ENCODE measurements at regions not wholly inside any gene's neighbourhood (a gene's known extent, or its start where the extent isn't known, plus 50 kb on each side); places are given as distances from the start of the nearest gene placed in this dataset.

DNA sequence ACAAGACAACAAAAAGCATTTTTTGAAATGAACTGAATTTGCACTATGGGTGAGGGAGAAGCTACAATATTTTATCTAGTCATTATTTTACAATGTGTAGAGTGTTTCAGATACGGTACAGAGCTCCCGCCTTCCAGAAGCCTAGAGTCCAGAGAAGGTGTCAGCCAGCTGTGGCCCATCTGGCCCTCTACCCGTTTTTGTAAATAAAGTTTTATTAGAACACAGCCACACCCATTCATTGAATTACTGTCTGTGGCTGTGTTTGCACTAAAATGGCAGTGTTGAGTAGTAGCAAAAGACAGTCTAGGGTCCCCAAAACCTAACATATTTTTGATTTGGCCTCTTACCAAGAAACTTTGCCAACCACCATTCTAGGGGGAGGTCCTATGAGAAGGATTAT is 162.0 kb downstream of the JCAD start:
- no peak for DNase-seq
- H3K4me3 ChIP-seq (replicated peaks in 1 of 3) = no peak overlapping the region
- TF ChIP-seq POLR2A (IDR thresholded peaks at IDR 0.05) = no peak
- TF ChIP-seq, protein P1, sequence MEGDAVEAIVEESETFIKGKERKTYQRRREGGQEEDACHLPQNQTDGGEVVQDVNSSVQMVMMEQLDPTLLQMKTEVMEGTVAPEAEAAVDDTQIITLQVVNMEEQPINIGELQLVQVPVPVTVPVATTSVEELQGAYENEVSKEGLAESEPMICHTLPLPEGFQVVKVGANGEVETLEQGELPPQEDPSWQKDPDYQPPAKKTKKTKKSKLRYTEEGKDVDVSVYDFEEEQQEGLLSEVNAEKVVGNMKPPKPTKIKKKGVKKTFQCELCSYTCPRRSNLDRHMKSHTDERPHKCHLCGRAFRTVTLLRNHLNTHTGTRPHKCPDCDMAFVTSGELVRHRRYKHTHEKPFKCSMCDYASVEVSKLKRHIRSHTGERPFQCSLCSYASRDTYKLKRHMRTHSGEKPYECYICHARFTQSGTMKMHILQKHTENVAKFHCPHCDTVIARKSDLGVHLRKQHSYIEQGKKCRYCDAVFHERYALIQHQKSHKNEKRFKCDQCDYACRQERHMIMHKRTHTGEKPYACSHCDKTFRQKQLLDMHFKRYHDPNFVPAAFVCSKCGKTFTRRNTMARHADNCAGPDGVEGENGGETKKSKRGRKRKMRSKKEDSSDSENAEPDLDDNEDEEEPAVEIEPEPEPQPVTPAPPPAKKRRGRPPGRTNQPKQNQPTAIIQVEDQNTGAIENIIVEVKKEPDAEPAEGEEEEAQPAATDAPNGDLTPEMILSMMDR (IDR thresholded peaks at IDR 0.05) = no peak
- peaks cover 0 to 10% of the 10 kb centered on the region in 2 donors for H3K4me1 ChIP-seq
- no peaks in the 10 kb centered on the region for H3K36me3 ChIP-seq
- no peak overlapping the region for H3K27ac ChIP-seq
- no peaks in the 10 kb centered on the region for H3K9me3 ChIP-seq
- H3K27me3 ChIP-seq = no peaks in the 10 kb centered on the region
- intact Hi-C loops (cut with DNase I) = no loop called here
- WGBS, 2 donors = 85 to 89% methylated on average over 3 of the region's 3 CpGs

DNA sequence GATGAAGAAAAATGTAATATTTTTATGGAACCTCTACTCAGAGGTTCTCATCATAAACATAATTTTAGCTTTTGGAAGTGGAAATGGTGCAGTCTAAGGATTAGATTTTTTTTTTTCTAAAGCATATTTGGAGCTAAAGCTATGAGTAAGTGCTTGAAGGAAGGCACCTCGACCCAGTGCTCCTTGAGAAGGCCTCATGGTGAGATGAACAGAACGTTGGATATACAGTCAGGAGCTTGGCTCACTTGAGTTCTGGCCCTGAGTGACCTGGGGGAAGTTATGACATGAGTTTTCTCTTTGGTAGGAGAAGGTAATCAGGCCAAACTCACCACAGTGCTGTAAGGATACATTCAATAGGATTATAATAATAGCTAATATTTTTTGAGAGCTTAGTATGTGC is 163.3 kb downstream of the JCAD start:
- Histone ChIP-seq H3K27ac (peak overlapping the region; percentile 40 to 60 (median 48)), H3K27me3 (no peaks in the 10 kb centered on the region), H3K36me3 (no peaks in the 10 kb centered on the region), H3K4me3 (replicated peaks in 1 of 3) (no peak overlapping the region), H3K9me3 (no peaks in the 10 kb centered on the region), H3K4me1 (peaks cover 0 to 10% of the 10 kb centered on the region in 2 donors)
- TF ChIP-seq, protein P1 (IDR thresholded peaks at IDR 0.05) = no peak
- TF ChIP-seq POLR2A (IDR thresholded peaks at IDR 0.05) = no peak
- no peak for DNase-seq
- 14 to 16% methylated on average over 2 of the region's 2 CpGs for WGBS, 2 donors
- intact Hi-C loops (cut with DNase I) = no loop called here

DNA sequence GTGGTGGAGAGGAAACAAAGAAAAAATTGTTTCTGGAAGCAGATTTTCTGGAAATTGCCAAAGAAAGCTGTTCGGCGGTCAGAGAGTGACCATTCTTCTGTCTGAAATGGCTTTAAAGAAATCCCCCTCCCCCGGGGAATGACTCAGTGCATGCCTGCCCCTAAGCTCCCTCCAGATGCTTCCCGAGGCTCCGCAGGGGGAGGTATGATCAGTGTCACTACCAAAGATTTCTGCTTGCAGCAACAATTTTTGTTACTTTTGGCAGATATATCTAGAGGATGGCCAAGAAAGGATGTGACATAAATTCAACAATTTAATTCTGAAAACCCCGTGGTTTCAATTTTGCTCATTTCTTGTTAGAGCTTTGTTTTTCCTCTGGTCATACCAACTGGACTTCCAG is 163.9 kb downstream of the JCAD start:
- Histone ChIP-seq H3K9me3 (no peaks in the 10 kb centered on the region), H3K4me3 (replicated peaks in 1 of 3) (no peak overlapping the region), H3K36me3 (no peaks in the 10 kb centered on the region), H3K27me3 (no peaks in the 10 kb centered on the region), H3K4me1 (peaks cover 0 to 10% of the 10 kb centered on the region in 2 donors), H3K27ac (peak overlapping the region in 2 of 3 donors; percentile 60 to 61)
- 65 to 70% methylated on average over 6 of the region's 6 CpGs for WGBS, 2 donors
- peak; percentile 24 to 31 for DNase-seq
- intact Hi-C loops (cut with DNase I) = no loop called here
- TF ChIP-seq, protein P1 (IDR thresholded peaks at IDR 0.05) = no peak
- TF ChIP-seq POLR2A (IDR thresholded peaks at IDR 0.05) = no peak

DNA sequence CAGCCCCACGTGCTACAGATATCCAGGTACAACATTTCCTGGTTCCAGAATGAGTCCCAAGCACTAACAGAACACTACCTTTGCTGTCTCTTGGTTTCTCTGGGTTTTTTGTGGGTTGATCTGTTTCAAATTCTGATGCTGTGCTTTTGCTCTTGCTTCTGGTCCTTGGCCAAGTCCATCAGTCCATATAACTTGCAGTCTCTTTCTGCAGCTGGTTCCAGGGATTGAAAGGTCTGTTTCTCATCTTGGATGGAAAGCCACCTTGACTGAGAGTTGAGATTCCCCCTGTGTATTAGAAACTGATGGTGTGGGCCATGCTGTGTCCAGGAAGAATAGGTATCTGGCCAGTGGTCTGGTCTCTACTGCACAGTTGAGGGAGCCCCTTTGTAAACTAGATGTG is 171.1 kb downstream of the JCAD start:
- intact Hi-C loops (cut with DNase I) = no loop called here
- 92 to 97% methylated on average over 1 of the region's 1 CpG for WGBS, 2 donors

DNA sequence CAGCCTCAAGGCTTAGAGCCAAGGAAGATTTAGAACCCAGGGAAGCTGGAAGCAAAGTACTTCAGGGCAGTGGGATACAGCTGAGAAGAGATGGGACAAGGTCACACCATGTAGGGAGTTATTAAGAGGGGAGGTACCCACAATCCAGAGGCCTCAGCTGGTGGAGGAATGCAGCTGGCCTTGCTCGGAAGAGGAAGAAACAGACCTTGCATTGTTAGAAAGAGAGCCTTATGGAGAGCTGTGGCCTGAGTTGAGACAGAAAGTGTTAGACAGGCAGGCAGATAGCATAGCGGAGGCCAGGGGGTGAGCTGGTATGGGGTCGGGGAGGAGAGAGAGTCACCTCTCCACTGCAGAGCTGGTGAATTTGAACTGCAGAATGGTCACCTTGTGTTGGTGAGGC is 173.1 kb downstream of the JCAD start:
- Histone ChIP-seq H3K27me3 (no peaks in the 10 kb centered on the region), H3K36me3 (no peaks in the 10 kb centered on the region), H3K4me3 (replicated peaks in 1 of 3) (no peak overlapping the region), H3K4me1 (peaks cover 13 to 14% of the 10 kb centered on the region in 2 donors), H3K27ac (no peak overlapping the region), H3K9me3 (no peaks in the 10 kb centered on the region)
- no peak for TF ChIP-seq POLR2A (IDR thresholded peaks at IDR 0.05)
- TF ChIP-seq, protein P1 (IDR thresholded peaks at IDR 0.05) = no peak
- intact Hi-C loops (cut with DNase I) = no loop called here
- no peak for DNase-seq
- WGBS, 2 donors = 92 to 94% methylated on average over 3 of the region's 3 CpGs

More for the DNA sequence above, 171.1 kb downstream of the JCAD start:
- Histone ChIP-seq H3K4me1 (no peaks in the 10 kb centered on the region), H3K27ac (no peak overlapping the region), H3K27me3 (no peaks in the 10 kb centered on the region), H3K4me3 (replicated peaks in 1 of 3) (no peak overlapping the region), H3K36me3 (no peaks in the 10 kb centered on the region), H3K9me3 (no peaks in the 10 kb centered on the region)
- DNase-seq = no peak
- TF ChIP-seq POLR2A (IDR thresholded peaks at IDR 0.05) = no peak

DNA sequence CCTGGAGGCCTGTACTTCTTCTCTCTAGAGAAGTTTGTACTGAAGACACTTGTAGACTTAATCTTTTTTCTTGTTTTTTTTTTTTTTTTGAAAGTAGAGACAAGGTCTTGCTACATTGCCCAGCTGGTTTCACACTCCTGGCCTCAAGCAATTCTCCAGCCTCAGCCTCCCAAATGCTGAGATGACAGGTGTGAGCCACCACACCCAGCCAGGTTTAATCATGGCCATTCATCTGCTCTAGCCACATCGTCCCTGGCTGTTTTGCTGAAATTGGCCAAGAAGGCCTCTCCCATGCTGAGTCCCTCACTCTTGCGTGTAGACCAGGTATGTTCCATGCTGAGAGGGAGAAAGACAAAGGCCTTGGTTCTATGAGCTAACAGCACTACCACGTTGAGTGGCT is 176.2 kb downstream of the JCAD start:
- Histone ChIP-seq H3K9me3 (no peaks in the 10 kb centered on the region), H3K4me3 (replicated peaks in 1 of 3) (no peak overlapping the region), H3K36me3 (no peaks in the 10 kb centered on the region), H3K4me1 (peaks cover 17% of the 10 kb centered on the region in 2 donors), H3K27ac (peak overlapping the region in 1 of 3 donors; percentile 29), H3K27me3 (no peaks in the 10 kb centered on the region)
- no peak for DNase-seq
- 90 to 91% methylated on average over 3 of the region's 3 CpGs for WGBS, 2 donors
- intact Hi-C loops (cut with DNase I) = no loop called here
- no peak for TF ChIP-seq POLR2A (IDR thresholded peaks at IDR 0.05)
- TF ChIP-seq, protein P1 (IDR thresholded peaks at IDR 0.05) = no peak

Data from thyroid gland (tissue), 4 donors.